C4-2B (cell line): ENCODE measurements at regions not wholly inside any gene's neighbourhood (a gene's known extent, or its start where the extent isn't known, plus 50 kb on each side); places are given as distances from the start of the nearest gene placed in this dataset.

Source experiments
- CTCF ChIP-seq: fragments of 450-650 bp; conservative IDR thresholded peaks from 2 replicates; pipeline ENCODE4 v1.5.1; 2017; ENCODE audit warnings: mild to moderate bottlenecking
- ZFX ChIP-seq: fragments of 450-650 bp; IDR thresholded peaks from 2 replicates; pipeline ENCODE4 v1.6.1; 2017

- TF ChIP-seq CTCF (no peak), ZFX (no peak)
These were observed 513.5 kb upstream of the TUSC1 start for GRCh38 chr9:26191711-26192110.
